Hematopoietic multipotent progenitor cell treated with erythropoietin and hydrocortisone succinate and interleukin-3 and kit ligand, for 6 days (in vitro differentiated cells): ENCODE measurements at regions not wholly inside any gene's neighbourhood (a gene's known extent, or its start where the extent isn't known, plus 50 kb on each side); places are given as distances from the start of the nearest gene placed in this dataset.
"Not testable (repeated sequence)": the region's sequence is repeated elsewhere in the genome, so short reads cannot be mapped to it uniquely, and the experiment has no call there.

Experiments used
- DNase-seq: peaks from one replicate; pipeline ENCODE4 v3.0.0-alpha.2; 2015

GRCh38 chr3:72086042-72086742 is 301.2 kb upstream of the PROK2 start:
- peak; percentile 93 for DNase-seq

DNA sequence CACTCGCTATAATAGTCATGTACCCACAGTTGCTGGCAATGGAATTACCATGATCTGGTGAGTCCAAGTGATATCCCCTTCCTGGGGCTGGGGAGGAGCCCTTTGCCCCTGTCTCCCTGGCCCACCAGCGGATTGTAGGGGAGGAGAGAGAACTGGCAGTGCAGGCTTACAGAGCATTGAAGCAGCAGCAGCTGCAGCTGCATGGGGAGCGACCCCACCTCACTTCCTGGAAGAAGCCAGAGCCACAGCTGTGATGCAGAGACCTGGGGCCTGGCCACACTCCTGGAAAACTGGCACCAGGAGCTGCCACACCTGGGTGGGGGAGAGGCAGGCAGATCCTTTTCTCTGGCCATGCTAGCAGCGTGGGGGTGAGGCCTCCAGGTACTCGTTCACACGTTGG is 300.1 kb upstream of the PROK2 start:
- DNase-seq: no peak

DNA sequence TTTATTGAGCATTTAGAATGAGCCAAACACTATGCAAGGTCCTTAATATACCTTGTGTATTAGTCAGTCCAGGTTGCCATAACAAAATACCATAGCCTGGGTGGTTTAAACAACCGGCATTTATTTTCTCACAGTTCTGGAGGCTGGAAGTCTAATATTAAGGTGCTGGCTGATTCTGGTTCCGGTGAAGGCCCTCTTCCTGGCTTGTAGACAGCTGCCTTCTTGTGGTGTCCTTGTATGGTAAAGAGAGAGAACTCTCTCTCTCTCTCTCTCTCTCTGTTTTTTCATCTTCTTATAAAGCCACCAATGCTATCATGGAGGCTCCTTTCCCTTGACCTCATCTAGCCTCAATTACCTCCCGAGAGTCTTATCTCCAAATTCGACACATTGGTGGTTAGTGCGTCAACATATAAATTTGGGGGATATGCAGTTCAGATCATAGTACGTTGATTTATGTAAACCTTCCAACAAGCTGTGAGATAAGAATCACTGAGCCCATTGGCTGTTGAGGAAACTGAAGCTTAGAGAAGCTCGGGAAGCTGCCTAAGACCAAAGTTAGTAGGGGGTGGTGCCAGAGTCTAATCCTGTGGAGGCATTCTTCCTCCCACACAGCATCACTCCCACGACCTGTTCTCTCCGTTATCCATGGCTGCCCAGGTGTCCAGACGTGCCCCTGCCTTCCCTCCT is 298.0 kb upstream of the PROK2 start:
- peak; percentile 37 for DNase-seq

- DNase-seq: peak; percentile 76
Observed at GRCh38 chr3:72082186-72082715, 297.3 kb upstream of the PROK2 start.

DNA sequence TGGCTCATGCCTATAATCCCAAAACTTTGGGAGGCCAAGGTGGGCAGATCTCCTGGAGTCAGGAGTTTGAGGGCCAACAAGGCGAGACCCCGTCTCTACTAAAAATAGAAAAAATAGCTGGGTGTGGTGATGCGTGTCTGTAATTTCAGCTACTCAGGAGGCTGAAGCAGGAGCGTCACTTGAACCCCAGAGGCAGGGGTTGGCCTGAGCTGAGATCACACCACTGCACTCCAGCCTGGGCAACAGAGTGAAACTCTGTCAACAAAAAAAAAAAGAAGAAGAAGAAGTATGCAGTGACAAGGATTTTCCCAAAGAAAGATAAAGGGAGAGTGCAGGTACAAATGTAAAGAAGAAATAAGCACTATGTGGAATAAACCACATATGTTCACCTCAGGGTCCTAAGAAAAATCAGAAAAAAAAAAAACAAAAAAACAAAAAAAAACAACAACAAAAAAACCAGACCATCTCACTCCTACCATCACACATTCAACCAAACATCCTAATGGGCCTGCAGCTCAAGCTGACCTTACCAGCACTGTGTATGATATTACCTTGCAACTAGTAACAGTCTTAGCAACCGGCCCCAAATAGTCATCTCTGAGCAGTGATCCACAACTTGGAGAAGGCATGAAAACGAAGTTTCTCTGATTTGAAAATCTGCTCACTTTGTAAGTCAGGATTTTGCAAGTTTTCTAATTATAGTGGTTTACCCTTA is 296.7 kb upstream of the PROK2 start:
- DNase-seq: no peak

GRCh38 chr3:72080800-72081199 is 295.9 kb upstream of the PROK2 start:
- no peak for DNase-seq

DNA sequence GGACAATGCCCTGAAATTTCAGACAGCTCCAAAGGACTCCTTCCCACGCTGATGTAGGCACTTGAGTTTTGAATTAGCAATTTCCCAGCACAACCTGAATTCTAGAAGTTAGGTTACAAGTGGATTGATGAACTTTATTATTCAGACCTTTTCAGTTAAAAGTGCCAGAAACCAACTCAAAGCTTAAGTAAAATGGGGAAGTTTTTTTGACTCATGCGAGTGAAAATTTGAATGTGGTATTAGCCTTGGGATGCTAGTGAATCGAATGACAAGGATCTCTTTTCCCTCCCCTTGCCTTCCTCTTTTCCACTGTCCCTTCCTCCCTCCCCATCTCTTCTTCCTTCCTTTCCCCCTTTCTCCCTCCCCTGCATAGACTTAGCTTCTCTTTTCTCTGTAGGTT is 295.1 kb upstream of the PROK2 start:
- DNase-seq: no peak

- DNase-seq: no peak
Observed at GRCh38 chr3:72079369-72079872, 294.5 kb upstream of the PROK2 start.

DNA sequence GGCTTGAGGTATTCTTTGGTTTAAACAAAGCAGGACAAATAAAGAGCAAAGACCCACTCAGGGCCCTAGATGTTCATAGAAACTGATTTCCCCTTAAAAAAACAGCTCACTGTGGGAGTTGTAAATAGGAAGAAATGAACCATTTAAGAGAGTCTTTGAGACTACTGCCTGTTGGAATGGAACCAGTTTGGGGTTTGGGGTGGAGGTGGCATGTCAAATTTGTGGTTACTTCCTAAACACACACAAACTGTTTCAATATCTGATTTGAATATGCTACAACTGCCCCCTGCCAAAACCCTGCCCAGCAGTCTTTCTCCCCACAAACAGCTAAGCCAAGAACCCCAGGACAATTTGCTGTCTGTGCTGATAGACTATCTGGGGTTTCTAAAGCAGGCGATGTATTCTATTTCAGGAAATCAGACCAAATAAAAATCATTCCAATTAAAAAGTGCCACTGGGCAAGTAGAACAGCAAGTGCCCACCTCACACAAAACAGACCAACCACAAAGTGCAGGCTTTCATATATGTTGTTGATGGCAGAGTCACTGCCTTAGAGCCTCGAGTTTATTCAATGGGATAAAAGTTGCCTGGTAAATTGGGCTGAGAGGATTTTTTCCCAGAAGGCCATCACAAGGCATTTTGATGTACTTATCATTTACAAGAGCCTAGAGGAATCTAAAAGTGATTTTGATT is 293.9 kb upstream of the PROK2 start:
- peak; percentile 62 for DNase-seq

- DNase-seq: no peak
Observed at GRCh38 chr3:72077473-72078259, 292.7 kb upstream of the PROK2 start.

DNA sequence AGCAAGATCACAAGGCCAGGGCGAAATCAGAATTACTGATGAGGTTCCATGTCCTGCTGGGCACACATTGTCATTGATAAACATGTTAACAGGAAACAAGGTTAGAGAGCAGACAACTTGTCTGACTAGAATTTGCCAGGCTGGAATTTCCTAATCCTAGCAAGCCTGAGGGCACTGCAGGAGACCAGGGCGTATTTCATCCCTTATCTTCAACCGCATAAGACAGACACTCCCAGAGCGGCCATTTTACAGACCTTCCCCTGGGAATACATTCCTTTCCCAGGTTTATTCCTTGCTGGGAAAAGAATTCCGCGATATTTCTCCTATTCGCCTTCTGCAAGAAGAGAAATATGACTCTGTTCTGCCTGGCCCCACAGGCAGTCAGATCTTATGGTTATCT is 290.9 kb upstream of the PROK2 start:
- not testable (repeated sequence) for DNase-seq

DNA sequence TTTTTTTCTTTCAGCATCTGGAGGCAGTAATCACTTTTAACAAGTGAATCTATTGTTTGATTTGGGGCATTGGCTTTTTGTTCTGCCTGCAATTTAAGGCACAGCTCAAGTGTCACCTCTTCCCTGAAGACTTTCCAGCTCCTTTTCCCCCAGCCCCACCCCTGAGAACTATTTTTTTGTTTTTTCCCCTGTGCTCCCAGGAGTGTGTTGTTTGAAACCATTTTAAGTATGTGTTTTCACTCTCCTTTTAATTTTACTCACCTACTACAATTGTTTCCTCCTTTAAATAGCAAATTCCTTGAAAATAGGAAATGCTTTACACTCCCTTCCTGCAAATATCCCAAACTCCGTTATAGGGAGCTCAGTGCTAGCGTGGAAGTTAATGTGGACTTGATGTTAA is 286.7 kb upstream of the PROK2 start:
- DNase-seq: no peak

- DNase-seq: no peak
Observed at GRCh38 chr3:72070005-72070404, 285.1 kb upstream of the PROK2 start.

- DNase-seq: no peak
Observed at GRCh38 chr3:72069543-72069942, 284.6 kb upstream of the PROK2 start.

- no peak for DNase-seq
Observed at GRCh38 chr3:72068621-72069020, 283.7 kb upstream of the PROK2 start.

DNA sequence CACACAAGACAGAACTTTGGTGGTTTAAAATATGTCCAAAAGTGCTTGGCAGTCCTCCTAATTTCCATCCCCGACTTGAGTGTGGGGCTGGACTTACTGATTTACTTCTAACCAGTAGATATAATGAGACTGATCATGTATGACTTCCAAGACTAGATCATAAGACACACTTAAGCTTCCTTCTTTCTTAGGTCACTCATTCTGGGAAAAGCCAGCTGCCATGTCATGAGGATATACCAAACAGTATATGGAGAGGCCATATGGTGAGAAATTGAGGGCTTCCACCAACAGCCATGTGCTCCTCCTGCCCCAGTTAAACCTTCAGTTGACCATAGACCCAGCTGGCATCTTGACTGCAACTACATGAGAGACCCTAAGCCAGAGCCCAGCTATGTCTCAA is 282.8 kb upstream of the PROK2 start:
- DNase-seq: no peak

DNA sequence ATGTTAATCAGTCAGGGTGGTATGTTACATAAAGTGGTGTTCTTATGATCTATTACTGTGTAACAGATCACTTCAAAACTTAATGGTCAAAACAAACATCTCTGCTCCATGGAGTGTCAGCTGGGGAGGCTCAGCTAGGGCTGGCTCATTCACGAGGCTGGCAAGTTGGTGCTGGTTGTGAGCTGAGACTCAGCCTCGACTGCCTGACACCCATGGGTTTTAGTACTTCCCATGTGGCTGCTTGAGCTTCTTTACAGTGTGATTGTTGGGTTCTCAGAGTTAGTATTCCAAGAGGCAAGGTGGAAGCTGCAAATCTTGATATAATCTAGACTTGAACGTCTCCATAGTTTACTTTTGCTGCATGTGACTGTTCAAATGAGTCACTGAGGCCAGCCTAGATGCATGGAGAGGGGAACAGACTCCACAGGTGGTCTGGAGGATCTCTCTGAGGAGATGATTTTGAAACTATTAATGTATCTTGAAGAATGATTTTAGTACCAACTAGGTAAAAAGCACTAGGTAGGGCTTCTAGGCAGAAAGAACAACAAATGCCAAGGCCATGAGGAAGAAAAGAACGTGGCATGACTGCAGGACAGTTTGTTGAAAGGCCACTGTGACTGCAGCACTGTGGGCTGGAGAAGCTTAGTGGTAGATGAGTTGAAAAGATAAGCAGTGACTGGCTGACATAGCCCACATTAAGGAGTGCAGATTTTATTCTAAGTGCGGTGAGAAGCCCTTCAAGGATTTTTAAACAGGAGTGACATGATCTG is 281.1 kb upstream of the PROK2 start:
- peak; percentile 46 for DNase-seq

DNA sequence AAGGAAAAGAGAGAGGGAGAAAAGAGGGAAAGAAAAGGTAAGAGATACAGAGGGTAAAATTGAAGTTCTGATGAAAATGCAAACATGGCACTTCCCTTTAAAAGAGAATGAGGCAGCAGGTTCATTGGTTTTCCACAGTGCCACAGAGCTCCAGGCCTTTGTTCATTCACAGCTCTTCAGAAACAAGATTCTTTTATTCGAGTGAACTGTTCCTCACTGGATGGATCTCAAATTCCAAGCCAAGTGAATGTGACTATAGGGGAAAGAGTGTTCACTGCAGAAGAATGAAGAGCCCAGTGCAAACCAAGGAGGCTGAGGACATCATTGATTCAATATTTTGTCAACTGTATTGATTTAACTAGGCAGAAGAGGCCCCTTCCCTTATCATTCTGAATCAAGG is 280.3 kb upstream of the PROK2 start:
- DNase-seq: no peak

GRCh38 chr3:72064727-72065126 is 279.8 kb upstream of the PROK2 start:
- DNase-seq: not testable (repeated sequence)

DNA sequence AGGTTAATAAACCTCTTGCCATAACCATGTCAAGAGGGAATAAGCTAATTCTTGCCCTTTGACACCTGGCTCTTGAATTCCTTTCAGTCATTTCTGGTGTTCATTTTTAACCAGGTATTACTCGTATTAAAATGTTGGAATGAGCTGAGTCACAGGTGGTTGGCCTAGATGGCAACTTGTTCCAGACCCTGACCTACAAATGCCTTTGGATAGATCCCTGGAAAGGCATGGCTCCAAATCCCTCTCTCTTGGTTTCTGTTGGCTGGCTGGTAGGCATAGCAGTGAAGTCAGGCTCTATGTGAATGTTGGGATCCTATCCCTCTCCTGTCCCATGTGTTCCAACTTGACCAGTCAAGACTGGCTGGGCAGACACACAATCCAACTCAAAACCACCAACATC is 277.1 kb upstream of the PROK2 start:
- DNase-seq: no peak

- DNase-seq: no peak
Observed at GRCh38 chr3:72060447-72061034, 275.6 kb upstream of the PROK2 start.
